GM18507 (cell line): ENCODE measurements at regions not wholly inside any gene's neighbourhood (a gene's known extent, or its start where the extent isn't known, plus 50 kb on each side); places are given as distances from the start of the nearest gene placed in this dataset.

Source experiments
- DNase-seq: peaks from one replicate; pipeline ENCODE4 v3.0.0; 2011; ENCODE audit warnings: low read depth; ENCODE audit not compliant: insufficient read length; ENCODE audit errors: extremely low spot score
- FAIRE-seq: peaks from 2 replicates; lab custom pipeline; 2011; peaks lifted over from hg19 to GRCh38; lab: Jason Lieb, UNC

- DNase-seq (no peak), FAIRE-seq (no peak)
These were observed 472.7 kb downstream of the ARAP2 start for GRCh38 chr4:35771571-35771970.

- DNase-seq = no peak
- no peak for FAIRE-seq
These were observed 472.0 kb downstream of the ARAP2 start for GRCh38 chr4:35772291-35772690.

- FAIRE-seq = no peak
- no peak for DNase-seq
These were observed 454.3 kb downstream of the ARAP2 start for GRCh38 chr4:35789899-35790574.

- DNase-seq (no peak), FAIRE-seq (no peak)
These were observed 451.1 kb downstream of the ARAP2 start for GRCh38 chr4:35793045-35793722.

GRCh38 chr4:35793766-35794165, 450.5 kb downstream of the ARAP2 start:
- FAIRE-seq = no peak

GRCh38 chr4:35800669-35801068, 443.6 kb downstream of the ARAP2 start:
- no peak for DNase-seq
- no peak for FAIRE-seq

More at GRCh38 chr4:35793766-35794165, 450.5 kb downstream of the ARAP2 start:
- no peak for DNase-seq

GRCh38 chr4:35802644-35803043, 441.7 kb downstream of the ARAP2 start:
- DNase-seq (no peak), FAIRE-seq (no peak)

GRCh38 chr4:35818520-35818919, 425.8 kb downstream of the ARAP2 start:
- no peak for DNase-seq
- no peak for FAIRE-seq

- no peak for FAIRE-seq
- no peak for DNase-seq
These were observed 424.3 kb downstream of the ARAP2 start for GRCh38 chr4:35820003-35820402.

- no peak for FAIRE-seq
- DNase-seq = no peak
These were observed 420.1 kb downstream of the ARAP2 start for GRCh38 chr4:35824231-35824630.

GRCh38 chr4:35835893-35836292, 408.4 kb downstream of the ARAP2 start:
- DNase-seq = no peak
- no peak for FAIRE-seq

- DNase-seq (no peak), FAIRE-seq (no peak)
These were observed 407.7 kb downstream of the ARAP2 start for GRCh38 chr4:35836596-35836995.

GRCh38 chr4:35867057-35867456, 377.3 kb downstream of the ARAP2 start:
- FAIRE-seq (no peak), DNase-seq (no peak)

- FAIRE-seq = no peak
- no peak for DNase-seq
These were observed 372.0 kb downstream of the ARAP2 start for GRCh38 chr4:35872273-35872672.

GRCh38 chr4:35879479-35879878, 364.8 kb downstream of the ARAP2 start:
- FAIRE-seq (no peak), DNase-seq (no peak)

- FAIRE-seq (no peak), DNase-seq (no peak)
These were observed 361.2 kb downstream of the ARAP2 start for GRCh38 chr4:35883108-35883507.

GRCh38 chr4:35884714-35885480, 359.4 kb downstream of the ARAP2 start:
- no peak for DNase-seq

GRCh38 chr4:35897808-35898207, 346.5 kb downstream of the ARAP2 start:
- no peak for FAIRE-seq
- no peak for DNase-seq

More at GRCh38 chr4:35884714-35885480, 359.4 kb downstream of the ARAP2 start:
- FAIRE-seq = no peak

- FAIRE-seq (no peak), DNase-seq (no peak)
These were observed 343.7 kb downstream of the ARAP2 start for GRCh38 chr4:35900286-35901243.
